Nephron (organoid): ENCODE measurements at regions not wholly inside any gene's neighbourhood (a gene's known extent, or its start where the extent isn't known, plus 50 kb on each side); places are given as distances from the start of the nearest gene placed in this dataset.

ENCODE experiments used
- H3K27ac Mint-ChIP-seq, 3 experiments: 2 replicates each; pipeline ENCODE4 v1.8.0; 2020; ENCODE audit warnings: mixed read lengths in 3 of 3, mild to moderate bottlenecking in 2 of 3, moderate library complexity in 1 of 3
- H3K27me3 Mint-ChIP-seq: 2 replicates; pipeline ENCODE4 v1.8.0; 2021; ENCODE audit warnings: low read depth, mild to moderate bottlenecking, moderate library complexity, mixed read lengths
- H3K36me3 Mint-ChIP-seq: 2 replicates; pipeline ENCODE4 v1.8.0; 2020; ENCODE audit warnings: low read depth, mixed read lengths
- H3K4me1 Mint-ChIP-seq: 2 replicates; pipeline ENCODE4 v1.8.0; 2020; ENCODE audit warnings: mixed read lengths
- H3K4me3 Mint-ChIP-seq, 3 experiments: 2 replicates each; pipeline ENCODE4 v1.8.0; 2020; ENCODE audit warnings: mild to moderate bottlenecking in 3 of 3, mixed read lengths in 3 of 3, moderate library complexity in 2 of 3
- H3K9me3 Mint-ChIP-seq: 2 replicates; pipeline ENCODE4 v1.8.0; 2020; ENCODE audit warnings: mixed read lengths
- CTCF ChIP-seq, 3 experiments: fragments of 200-600 bp; sonication (generic); IDR thresholded peaks; one replicate each; pipeline ENCODE4 v1.5.0; 2021; ENCODE audit warnings: antibody characterized with exemption in 3 of 3; ENCODE audit not compliant: unreplicated experiment in 3 of 3

GRCh38 chr13:79098596-79098995, 307.5 kb downstream of the RBM26 start:
- H3K27ac Mint-ChIP-seq: no peak overlapping the region
- no peaks in the 10 kb centered on the region for H3K9me3 Mint-ChIP-seq
- H3K4me1 Mint-ChIP-seq: no peaks in the 10 kb centered on the region
- no peaks in the 10 kb centered on the region for H3K36me3 Mint-ChIP-seq
- H3K4me3 Mint-ChIP-seq: no peak overlapping the region
- H3K27me3 Mint-ChIP-seq: no peaks in the 10 kb centered on the region
- TF ChIP-seq CTCF (IDR thresholded peaks at IDR 0.05; ENCODE audit: unreplicated experiment in 3 of 3): no peak

- H3K4me3 Mint-ChIP-seq: no peak overlapping the region
- H3K27me3 Mint-ChIP-seq: no peaks in the 10 kb centered on the region
- no peaks in the 10 kb centered on the region for H3K9me3 Mint-ChIP-seq
- no peaks in the 10 kb centered on the region for H3K36me3 Mint-ChIP-seq
- H3K27ac Mint-ChIP-seq: no peak overlapping the region
- no peaks in the 10 kb centered on the region for H3K4me1 Mint-ChIP-seq
- no peak for TF ChIP-seq CTCF (IDR thresholded peaks at IDR 0.05; ENCODE audit: unreplicated experiment in 3 of 3)
These were observed 308.9 kb downstream of the RBM26 start for GRCh38 chr13:79097201-79097600.

- H3K4me1 Mint-ChIP-seq: no peaks in the 10 kb centered on the region
- no peaks in the 10 kb centered on the region for H3K9me3 Mint-ChIP-seq
- H3K27me3 Mint-ChIP-seq: no peaks in the 10 kb centered on the region
- H3K4me3 Mint-ChIP-seq: no peak overlapping the region
- H3K27ac Mint-ChIP-seq: no peak overlapping the region
- no peak for TF ChIP-seq CTCF (IDR thresholded peaks at IDR 0.05; ENCODE audit: unreplicated experiment in 3 of 3)
- no peaks in the 10 kb centered on the region for H3K36me3 Mint-ChIP-seq
These were observed 310.0 kb downstream of the RBM26 start for GRCh38 chr13:79096099-79096498.

- H3K4me3 Mint-ChIP-seq: no peak overlapping the region
- H3K36me3 Mint-ChIP-seq: no peaks in the 10 kb centered on the region
- no peak for TF ChIP-seq CTCF (IDR thresholded peaks at IDR 0.05; ENCODE audit: unreplicated experiment in 3 of 3)
- no peaks in the 10 kb centered on the region for H3K4me1 Mint-ChIP-seq
- no peaks in the 10 kb centered on the region for H3K27me3 Mint-ChIP-seq
- no peak overlapping the region for H3K27ac Mint-ChIP-seq
- H3K9me3 Mint-ChIP-seq: no peaks in the 10 kb centered on the region
These were observed 315.4 kb downstream of the RBM26 start for GRCh38 chr13:79090552-79091124.

GRCh38 chr13:79084802-79085424, 321.1 kb downstream of the RBM26 start:
- TF ChIP-seq CTCF (IDR thresholded peaks at IDR 0.05; ENCODE audit: unreplicated experiment in 3 of 3): no peak
- Mint-ChIP-seq H3K9me3 (peaks cover 3% of the 10 kb centered on the region), H3K27me3 (no peaks in the 10 kb centered on the region), H3K27ac (no peak overlapping the region), H3K4me1 (no peaks in the 10 kb centered on the region), H3K36me3 (no peaks in the 10 kb centered on the region), H3K4me3 (no peak overlapping the region)

GRCh38 chr13:79081942-79082341, 324.1 kb downstream of the RBM26 start:
- H3K36me3 Mint-ChIP-seq: no peaks in the 10 kb centered on the region
- H3K27ac Mint-ChIP-seq: no peak overlapping the region
- no peaks in the 10 kb centered on the region for H3K27me3 Mint-ChIP-seq
- no peak for TF ChIP-seq CTCF (IDR thresholded peaks at IDR 0.05; ENCODE audit: unreplicated experiment in 3 of 3)
- peaks cover 15% of the 10 kb centered on the region for H3K9me3 Mint-ChIP-seq
- H3K4me3 Mint-ChIP-seq: no peak overlapping the region
- no peaks in the 10 kb centered on the region for H3K4me1 Mint-ChIP-seq
